Keratinocyte (primary cell): ENCODE measurements at regions not wholly inside any gene's neighbourhood (a gene's known extent, or its start where the extent isn't known, plus 50 kb on each side); places are given as distances from the start of the nearest gene placed in this dataset.

Source experiments
- DNase-seq: peaks from one replicate; pipeline ENCODE4 v3.0.0-alpha.2; 2011; ENCODE audit warnings: low read depth, missing footprints, low spot score
- FAIRE-seq: peaks from 2 replicates; lab custom pipeline; 2011; peaks lifted over from hg19 to GRCh38; lab: Jason Lieb, UNC
- H2AFZ ChIP-seq: 2 replicates; pipeline ENCODE4 v1.6.0; 2012; ENCODE audit warnings: low read length, control low read depth, inconsistent platforms; ENCODE audit not compliant: control insufficient read depth
- H3K27ac ChIP-seq: 2 replicates; pipeline ENCODE4 v1.5.1; 2011; ENCODE audit warnings: low read length; ENCODE audit not compliant: control insufficient read depth, insufficient read depth
- H3K27me3 ChIP-seq: 3 replicates; pipeline ENCODE4 v1.6.0; 2011; ENCODE audit warnings: low read length; ENCODE audit not compliant: control insufficient read depth, insufficient read depth; ENCODE audit errors: extremely low read depth
- H3K36me3 ChIP-seq, 2 experiments: 2 replicates in 1 of 2; 3 replicates in 1 of 2; pipeline ENCODE4 v1.5.1; 2011; ENCODE audit warnings: low read length in 2 of 2, mild to moderate bottlenecking in 1 of 2; ENCODE audit not compliant: control insufficient read depth in 2 of 2, insufficient read depth in 2 of 2; ENCODE audit errors: extremely low read depth in 1 of 2
- H3K4me1 ChIP-seq: 3 replicates; pipeline ENCODE4 v1.5.1; 2011; ENCODE audit warnings: low read length; ENCODE audit not compliant: control insufficient read depth, insufficient read depth; ENCODE audit errors: extremely low read depth
- H3K4me2 ChIP-seq: 3 replicates; pipeline ENCODE4 v1.6.0; 2011; ENCODE audit warnings: low read depth, low read length; ENCODE audit not compliant: control insufficient read depth, insufficient read depth; ENCODE audit errors: extremely low read depth
- H3K4me3 ChIP-seq, 3 experiments: fragments of 200-600 bp in 1 of 3; sonication (generic) in 1 of 3; 2 replicates in 2 of 3; 3 replicates in 1 of 3; pipeline ENCODE4 v1.5.1; 2011 to 2016; ENCODE audit warnings: low read length in 3 of 3, mild to moderate bottlenecking in 3 of 3, control low read depth in 2 of 3, inconsistent platforms in 1 of 3, low read depth in 1 of 3, mixed read lengths in 1 of 3, mixed run types in 1 of 3, moderate library complexity in 1 of 3; ENCODE audit not compliant: control insufficient read depth in 2 of 3, insufficient read depth in 2 of 3; ENCODE audit errors: extremely low read depth in 1 of 3
- H3K79me2 ChIP-seq: 2 replicates; pipeline ENCODE4 v1.6.0; 2012; ENCODE audit warnings: low read length; ENCODE audit not compliant: control insufficient read depth, insufficient read depth
- H3K9ac ChIP-seq: 3 replicates; pipeline ENCODE4 v1.6.0; 2011; ENCODE audit warnings: low read length; ENCODE audit not compliant: control insufficient read depth, insufficient read depth; ENCODE audit errors: extremely low read depth
- H3K9me1 ChIP-seq: 3 replicates; pipeline ENCODE4 v1.6.0; 2011; ENCODE audit warnings: low read length; ENCODE audit not compliant: control insufficient read depth, insufficient read depth; ENCODE audit errors: extremely low read depth
- H3K9me3 ChIP-seq: 2 replicates; pipeline ENCODE4 v1.5.1; 2012; ENCODE audit warnings: low read depth, low read length; ENCODE audit not compliant: control insufficient read depth
- H4K20me1 ChIP-seq: 3 replicates; pipeline ENCODE4 v1.6.0; 2011; ENCODE audit warnings: low read length; ENCODE audit not compliant: control insufficient read depth, insufficient read depth; ENCODE audit errors: extremely low read depth
- EZH2 ChIP-seq: IDR thresholded peaks from one replicate; pipeline ENCODE4 v1.6.1; 2012; ENCODE audit warnings: inconsistent platforms, mild to moderate bottlenecking, low read length, moderate library complexity
- dilution Hi-C: fragments of 300-500 bp; cut with MboI; formaldehyde crosslinking; loops from one replicate; pipeline ENCODE4 v1.7.0; 2020; ENCODE audit warnings: low sequenced_read_pairs; ENCODE audit not compliant: extremely low pct_ligation_motif_present
- TF ChIP-seq, protein P1 (sequence below), 3 experiments: IDR thresholded peaks in 1 of 3; conservative IDR thresholded peaks in 1 of 3; optimal IDR thresholded peaks in 1 of 3; 2 replicates in 2 of 3; 3 replicates in 1 of 3; pipeline versions ENCODE3 to v1.5.1; 2011; ENCODE audit warnings: low read length in 3 of 3, mild to moderate bottlenecking in 3 of 3, moderate library complexity in 2 of 3, control low read depth in 1 of 3, inconsistent platforms in 1 of 3; ENCODE audit not compliant: insufficient read depth in 2 of 3; ENCODE audit errors: extremely low read depth in 1 of 3

DNA sequence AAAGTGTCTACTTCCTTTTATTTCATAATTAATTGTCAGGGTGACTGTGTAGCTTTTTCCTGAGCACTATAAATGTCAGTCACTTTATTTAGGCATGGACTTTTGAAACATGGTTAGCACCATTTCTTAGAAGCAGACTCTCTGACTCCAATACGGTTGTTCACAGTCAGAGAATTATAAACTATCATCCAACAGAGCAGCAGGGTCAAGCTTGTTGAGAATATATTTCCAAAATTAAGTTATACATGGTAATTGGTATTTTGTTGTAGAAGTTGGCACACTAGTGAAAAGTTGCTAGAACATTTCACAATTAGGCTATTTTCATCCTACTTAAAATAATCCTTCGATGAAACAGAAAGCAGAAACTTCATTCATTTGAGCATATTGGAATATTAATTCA is 1155.5 kb upstream of the IGFBP7 start:
- Histone ChIP-seq H3K36me3 (no peaks in the 10 kb centered on the region), H3K9me3 (no peaks in the 10 kb centered on the region), H3K4me3 (no peak overlapping the region), H3K27ac (no peak overlapping the region), H2AFZ (no peak overlapping the region), H3K9ac (no peak overlapping the region), H3K79me2 (no peaks in the 10 kb centered on the region), H3K27me3 (no peaks in the 10 kb centered on the region), H3K4me1 (no peaks in the 10 kb centered on the region), H4K20me1 (no peaks in the 10 kb centered on the region), H3K4me2 (no peak overlapping the region), H3K9me1 (no peaks in the 10 kb centered on the region)
- FAIRE-seq (no peak), DNase-seq (no peak)
- TF ChIP-seq EZH2: no peak
- TF ChIP-seq, protein P1, sequence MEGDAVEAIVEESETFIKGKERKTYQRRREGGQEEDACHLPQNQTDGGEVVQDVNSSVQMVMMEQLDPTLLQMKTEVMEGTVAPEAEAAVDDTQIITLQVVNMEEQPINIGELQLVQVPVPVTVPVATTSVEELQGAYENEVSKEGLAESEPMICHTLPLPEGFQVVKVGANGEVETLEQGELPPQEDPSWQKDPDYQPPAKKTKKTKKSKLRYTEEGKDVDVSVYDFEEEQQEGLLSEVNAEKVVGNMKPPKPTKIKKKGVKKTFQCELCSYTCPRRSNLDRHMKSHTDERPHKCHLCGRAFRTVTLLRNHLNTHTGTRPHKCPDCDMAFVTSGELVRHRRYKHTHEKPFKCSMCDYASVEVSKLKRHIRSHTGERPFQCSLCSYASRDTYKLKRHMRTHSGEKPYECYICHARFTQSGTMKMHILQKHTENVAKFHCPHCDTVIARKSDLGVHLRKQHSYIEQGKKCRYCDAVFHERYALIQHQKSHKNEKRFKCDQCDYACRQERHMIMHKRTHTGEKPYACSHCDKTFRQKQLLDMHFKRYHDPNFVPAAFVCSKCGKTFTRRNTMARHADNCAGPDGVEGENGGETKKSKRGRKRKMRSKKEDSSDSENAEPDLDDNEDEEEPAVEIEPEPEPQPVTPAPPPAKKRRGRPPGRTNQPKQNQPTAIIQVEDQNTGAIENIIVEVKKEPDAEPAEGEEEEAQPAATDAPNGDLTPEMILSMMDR (optimal IDR thresholded peaks at IDR 0.05 in 1 of 3, IDR thresholded peaks at IDR 0.05 in 1 of 3, conservative IDR thresholded peaks at IDR 0.05 in 1 of 3; ENCODE audit: extremely low read depth in 1 of 3, insufficient read depth in 2 of 3, low read length in 3 of 3): no peak
- dilution Hi-C loops: no loop called here

- DNase-seq: no peak
- dilution Hi-C loops: no loop called here
Observed at GRCh38 chr4:58261526-58261925, 1151.3 kb upstream of the IGFBP7 start.

More at GRCh38 chr4:58261526-58261925, 1151.3 kb upstream of the IGFBP7 start:
- TF ChIP-seq, protein P1 (optimal IDR thresholded peaks at IDR 0.05 in 1 of 3, IDR thresholded peaks at IDR 0.05 in 1 of 3, conservative IDR thresholded peaks at IDR 0.05 in 1 of 3; ENCODE audit: extremely low read depth in 1 of 3, insufficient read depth in 2 of 3, low read length in 3 of 3): no peak
- TF ChIP-seq EZH2: no peak
- Histone ChIP-seq H3K4me3 (no peak overlapping the region), H3K4me2 (no peak overlapping the region), H4K20me1 (no peaks in the 10 kb centered on the region), H3K9me1 (no peaks in the 10 kb centered on the region), H3K4me1 (no peaks in the 10 kb centered on the region), H2AFZ (no peak overlapping the region), H3K36me3 (no peaks in the 10 kb centered on the region), H3K27me3 (no peaks in the 10 kb centered on the region), H3K27ac (no peak overlapping the region), H3K9me3 (no peaks in the 10 kb centered on the region), H3K9ac (no peak overlapping the region), H3K79me2 (no peaks in the 10 kb centered on the region)
- FAIRE-seq: no peak
